Vagina (tissue), 2 donors: ENCODE measurements at regions not wholly inside any gene's neighbourhood (a gene's known extent, or its start where the extent isn't known, plus 50 kb on each side); places are given as distances from the start of the nearest gene placed in this dataset.

Source experiments
- POLR2A ChIP-seq, 2 donors: fragments of 450-650 bp; IDR thresholded peaks; one replicate each; pipeline ENCODE4 v1.6.1; 2017; ENCODE audit warnings: antibody characterized with exemption in 2 of 2, mild to moderate bottlenecking in 2 of 2, moderate library complexity in 2 of 2
- POLR2AphosphoS5 ChIP-seq, 2 donors: sonication (generic); formaldehyde crosslinking; IDR thresholded peaks; one replicate each; pipeline ENCODE4 v1.9.0; 2017; ENCODE audit warnings: antibody characterized with exemption in 2 of 2, mild to moderate bottlenecking in 2 of 2, low read depth in 1 of 2; ENCODE audit not compliant: insufficient read depth in 1 of 2
- TF ChIP-seq, protein P1 (sequence below), 3 experiments: fragments of 450-650 bp in 2 of 3; fragments of 200-600 bp in 1 of 3; sonication (generic) in 1 of 3; IDR thresholded peaks; one replicate each; pipeline ENCODE4 v1.5.1; 2017 to 2019; ENCODE audit warnings: antibody characterized with exemption in 3 of 3, mild to moderate bottlenecking in 2 of 3, moderate library complexity in 2 of 3

GRCh38 chr3:76552653-76553052, 487.2 kb upstream of the ROBO2 start:
- TF ChIP-seq, protein P1, sequence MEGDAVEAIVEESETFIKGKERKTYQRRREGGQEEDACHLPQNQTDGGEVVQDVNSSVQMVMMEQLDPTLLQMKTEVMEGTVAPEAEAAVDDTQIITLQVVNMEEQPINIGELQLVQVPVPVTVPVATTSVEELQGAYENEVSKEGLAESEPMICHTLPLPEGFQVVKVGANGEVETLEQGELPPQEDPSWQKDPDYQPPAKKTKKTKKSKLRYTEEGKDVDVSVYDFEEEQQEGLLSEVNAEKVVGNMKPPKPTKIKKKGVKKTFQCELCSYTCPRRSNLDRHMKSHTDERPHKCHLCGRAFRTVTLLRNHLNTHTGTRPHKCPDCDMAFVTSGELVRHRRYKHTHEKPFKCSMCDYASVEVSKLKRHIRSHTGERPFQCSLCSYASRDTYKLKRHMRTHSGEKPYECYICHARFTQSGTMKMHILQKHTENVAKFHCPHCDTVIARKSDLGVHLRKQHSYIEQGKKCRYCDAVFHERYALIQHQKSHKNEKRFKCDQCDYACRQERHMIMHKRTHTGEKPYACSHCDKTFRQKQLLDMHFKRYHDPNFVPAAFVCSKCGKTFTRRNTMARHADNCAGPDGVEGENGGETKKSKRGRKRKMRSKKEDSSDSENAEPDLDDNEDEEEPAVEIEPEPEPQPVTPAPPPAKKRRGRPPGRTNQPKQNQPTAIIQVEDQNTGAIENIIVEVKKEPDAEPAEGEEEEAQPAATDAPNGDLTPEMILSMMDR (IDR thresholded peaks at IDR 0.05): no peak
- TF ChIP-seq POLR2AphosphoS5 (IDR thresholded peaks at IDR 0.05; ENCODE audit: insufficient read depth in 1 of 2, low read depth in 1 of 2): no peak
- TF ChIP-seq POLR2A (IDR thresholded peaks at IDR 0.05): no peak
